ENCODE measurements at regions not wholly inside any gene's neighbourhood (a gene's known extent, or its start where the extent isn't known, plus 50 kb on each side); places are given as distances from the start of the nearest gene placed in this dataset.

GRCh38 chr7:51968461-51968860, 651.9 kb upstream of the COBL start:
- no peaks in the 10 kb centered on the region for H3K27me3 ChIP-seq (ENCODE audit: low read length)
- H3K9me2 ChIP-seq (replicated peaks; ENCODE audit: insufficient read depth, low read length): no peaks in the 10 kb centered on the region
- DNase-seq: no peak
- H4K20me1 ChIP-seq (ENCODE audit: insufficient read depth, low read depth, low read length): no peaks in the 10 kb centered on the region
- no peaks in the 10 kb centered on the region for H3K36me3 ChIP-seq (ENCODE audit: insufficient read depth, low read length)
- H3K9me3 ChIP-seq (ENCODE audit: low read length): peaks cover 22% of the 10 kb centered on the region
- no peaks in the 10 kb centered on the region for H3K4me1 ChIP-seq (ENCODE audit: low read length)
- no peak overlapping the region for H3K27ac ChIP-seq (ENCODE audit: low read length)
- no peak overlapping the region for H3K4me3 ChIP-seq (ENCODE audit: low read length)
- H3K9ac ChIP-seq (ENCODE audit: low read length): no peak overlapping the region
- no peak overlapping the region for H3K4me2 ChIP-seq (ENCODE audit: low read depth, low read length, poor library complexity, severe bottlenecking)
- no peak overlapping the region for H2AFZ ChIP-seq (ENCODE audit: low read length)
- H3K79me2 ChIP-seq (ENCODE audit: low read length): no peaks in the 10 kb centered on the region

DNA sequence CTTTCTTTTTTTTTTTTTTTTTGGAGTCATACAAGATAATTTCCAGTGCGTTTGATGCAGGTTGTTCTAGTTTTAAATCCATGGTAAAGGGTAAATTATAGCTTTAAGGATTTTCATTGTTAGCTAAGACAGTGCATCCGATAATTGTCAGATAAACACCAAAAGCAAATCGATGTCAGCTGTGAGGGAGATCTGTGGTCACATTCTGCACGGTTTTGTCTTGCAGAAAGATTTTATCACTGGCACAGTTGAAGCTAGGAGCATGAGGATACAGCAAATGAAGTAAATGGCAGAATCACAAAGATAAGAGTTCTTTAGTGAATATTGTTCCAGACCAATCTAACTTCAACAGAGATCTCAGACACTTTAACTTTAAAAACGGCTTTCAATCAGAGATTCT, 648.8 kb upstream of the COBL start:
- Histone ChIP-seq H3K27me3 (ENCODE audit: low read length) (no peaks in the 10 kb centered on the region), H3K9ac (ENCODE audit: low read length) (no peak overlapping the region), H4K20me1 (ENCODE audit: insufficient read depth, low read depth, low read length) (no peaks in the 10 kb centered on the region), H3K4me3 (ENCODE audit: low read length) (no peak overlapping the region), H3K79me2 (ENCODE audit: low read length) (no peaks in the 10 kb centered on the region), H3K36me3 (ENCODE audit: insufficient read depth, low read length) (no peaks in the 10 kb centered on the region), H3K9me2 (replicated peaks; ENCODE audit: insufficient read depth, low read length) (no peaks in the 10 kb centered on the region), H3K4me2 (ENCODE audit: low read depth, low read length, poor library complexity, severe bottlenecking) (no peak overlapping the region), H3K4me1 (ENCODE audit: low read length) (no peaks in the 10 kb centered on the region), H3K9me3 (ENCODE audit: low read length) (peaks cover 21% of the 10 kb centered on the region; the same call in 1 of the 2 replicates), H3K27ac (ENCODE audit: low read length) (no peak overlapping the region), H2AFZ (ENCODE audit: low read length) (no peak overlapping the region)
- no peak for DNase-seq

DNA sequence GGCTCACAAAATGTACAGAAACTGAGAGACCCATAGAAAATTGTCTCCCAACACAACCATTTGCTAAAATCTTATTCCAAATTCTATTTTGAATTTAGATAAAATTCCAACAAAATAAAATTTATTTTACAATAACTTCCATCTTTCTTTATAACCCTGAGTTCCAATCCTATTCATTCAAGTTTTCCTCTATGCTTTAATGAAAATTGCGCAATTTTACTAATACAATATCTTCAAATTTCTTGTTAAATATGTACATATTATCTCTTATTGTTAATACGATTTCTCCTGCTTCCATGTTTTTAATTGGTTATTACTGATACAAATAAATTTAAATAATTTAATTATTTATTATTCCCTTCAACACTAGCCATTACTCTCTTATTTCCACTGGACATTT, 645.2 kb upstream of the COBL start:
- no peak overlapping the region for H3K9ac ChIP-seq (ENCODE audit: low read length)
- no peaks in the 10 kb centered on the region for H3K79me2 ChIP-seq (ENCODE audit: low read length)
- H3K4me2 ChIP-seq (ENCODE audit: low read depth, low read length, poor library complexity, severe bottlenecking): no peak overlapping the region
- H3K9me2 ChIP-seq (replicated peaks; ENCODE audit: insufficient read depth, low read length): no peaks in the 10 kb centered on the region
- no peak for DNase-seq
- H4K20me1 ChIP-seq (ENCODE audit: insufficient read depth, low read depth, low read length): no peaks in the 10 kb centered on the region
- peaks cover 20% of the 10 kb centered on the region; the same call in 1 of the 2 replicates for H3K9me3 ChIP-seq (ENCODE audit: low read length)
- H2AFZ ChIP-seq (ENCODE audit: low read length): no peak overlapping the region
- H3K36me3 ChIP-seq (ENCODE audit: insufficient read depth, low read length): no peaks in the 10 kb centered on the region
- H3K27me3 ChIP-seq (ENCODE audit: low read length): no peaks in the 10 kb centered on the region
- no peaks in the 10 kb centered on the region for H3K4me1 ChIP-seq (ENCODE audit: low read length)
- no peak overlapping the region for H3K27ac ChIP-seq (ENCODE audit: low read length)
- H3K4me3 ChIP-seq (ENCODE audit: low read length): no peak overlapping the region

- no peaks in the 10 kb centered on the region for H3K4me1 ChIP-seq (ENCODE audit: low read length)
- H3K79me2 ChIP-seq (ENCODE audit: low read length): no peaks in the 10 kb centered on the region
- no peak overlapping the region for H3K27ac ChIP-seq (ENCODE audit: low read length)
- no peaks in the 10 kb centered on the region for H4K20me1 ChIP-seq (ENCODE audit: insufficient read depth, low read depth, low read length)
- no peaks in the 10 kb centered on the region for H3K36me3 ChIP-seq (ENCODE audit: insufficient read depth, low read length)
- no peak overlapping the region for H3K4me3 ChIP-seq (ENCODE audit: low read length)
- H3K4me2 ChIP-seq (ENCODE audit: low read depth, low read length, poor library complexity, severe bottlenecking): no peak overlapping the region
- peaks cover 13% of the 10 kb centered on the region; the same call in 1 of the 2 replicates for H3K9me3 ChIP-seq (ENCODE audit: low read length)
- no peaks in the 10 kb centered on the region for H3K27me3 ChIP-seq (ENCODE audit: low read length)
- H3K9ac ChIP-seq (ENCODE audit: low read length): no peak overlapping the region
- no peaks in the 10 kb centered on the region for H3K9me2 ChIP-seq (replicated peaks; ENCODE audit: insufficient read depth, low read length)
- no peak for DNase-seq
- no peak overlapping the region for H2AFZ ChIP-seq (ENCODE audit: low read length)
These were observed 634.2 kb upstream of the COBL start for GRCh38 chr7:51950813-51951212.

GRCh38 chr7:51949726-51950644, 633.4 kb upstream of the COBL start:
- H3K9ac ChIP-seq (ENCODE audit: low read length): no peak overlapping the region
- no peak for DNase-seq
- no peak overlapping the region for H3K4me2 ChIP-seq (ENCODE audit: low read depth, low read length, poor library complexity, severe bottlenecking)
- no peak overlapping the region for H3K4me3 ChIP-seq (ENCODE audit: low read length)
- H3K27me3 ChIP-seq (ENCODE audit: low read length): no peaks in the 10 kb centered on the region
- no peak overlapping the region for H3K27ac ChIP-seq (ENCODE audit: low read length)
- peaks cover 13% of the 10 kb centered on the region; the same call in 1 of the 2 replicates for H3K9me3 ChIP-seq (ENCODE audit: low read length)
- H2AFZ ChIP-seq (ENCODE audit: low read length): no peak overlapping the region
- no peaks in the 10 kb centered on the region for H3K9me2 ChIP-seq (replicated peaks; ENCODE audit: insufficient read depth, low read length)
- H3K4me1 ChIP-seq (ENCODE audit: low read length): no peaks in the 10 kb centered on the region
- no peaks in the 10 kb centered on the region for H3K36me3 ChIP-seq (ENCODE audit: insufficient read depth, low read length)
- H4K20me1 ChIP-seq (ENCODE audit: insufficient read depth, low read depth, low read length): no peaks in the 10 kb centered on the region
- no peaks in the 10 kb centered on the region for H3K79me2 ChIP-seq (ENCODE audit: low read length)

GRCh38 chr7:51930834-51931233, 614.2 kb upstream of the COBL start:
- H3K79me2 ChIP-seq (ENCODE audit: low read length): no peaks in the 10 kb centered on the region
- H3K9ac ChIP-seq (ENCODE audit: low read length): no peak overlapping the region
- H3K4me1 ChIP-seq (ENCODE audit: low read length): no peaks in the 10 kb centered on the region
- no peaks in the 10 kb centered on the region for H3K9me2 ChIP-seq (replicated peaks; ENCODE audit: insufficient read depth, low read length)
- no peak overlapping the region for H3K4me3 ChIP-seq (ENCODE audit: low read length)
- no peak overlapping the region for H2AFZ ChIP-seq (ENCODE audit: low read length)
- peaks cover 30% of the 10 kb centered on the region for H3K9me3 ChIP-seq (ENCODE audit: low read length)
- no peak overlapping the region for H3K4me2 ChIP-seq (ENCODE audit: low read depth, low read length, poor library complexity, severe bottlenecking)
- no peaks in the 10 kb centered on the region for H3K27me3 ChIP-seq (ENCODE audit: low read length)
- H3K27ac ChIP-seq (ENCODE audit: low read length): no peak overlapping the region
- no peaks in the 10 kb centered on the region for H3K36me3 ChIP-seq (ENCODE audit: insufficient read depth, low read length)
- no peaks in the 10 kb centered on the region for H4K20me1 ChIP-seq (ENCODE audit: insufficient read depth, low read depth, low read length)
- no peak for DNase-seq

DNA sequence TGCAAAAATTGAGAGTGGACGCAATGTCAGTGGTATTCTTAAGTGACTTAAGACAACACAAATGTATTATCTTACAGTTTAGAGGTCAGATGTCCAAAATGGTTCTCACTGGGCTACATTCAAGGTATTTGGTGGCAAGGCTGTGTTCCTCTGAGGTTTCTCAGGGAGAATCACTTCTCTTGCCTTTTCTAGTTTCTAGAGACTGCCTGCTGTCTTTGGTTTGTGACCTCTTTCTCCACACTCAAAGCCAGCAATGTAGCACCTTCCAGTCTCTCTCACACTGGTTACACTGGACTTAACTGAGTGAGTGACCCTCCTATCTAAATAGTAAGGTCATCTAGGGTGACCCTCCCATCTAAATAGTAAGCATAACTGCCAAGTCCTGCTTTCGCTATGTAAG, 613.2 kb upstream of the COBL start:
- no peak for DNase-seq
- no peak overlapping the region for H3K9ac ChIP-seq (ENCODE audit: low read length)
- no peaks in the 10 kb centered on the region for H3K4me1 ChIP-seq (ENCODE audit: low read length)
- no peaks in the 10 kb centered on the region for H3K79me2 ChIP-seq (ENCODE audit: low read length)
- H4K20me1 ChIP-seq (ENCODE audit: insufficient read depth, low read depth, low read length): no peaks in the 10 kb centered on the region
- H3K9me3 ChIP-seq (ENCODE audit: low read length): peaks cover 30% of the 10 kb centered on the region
- no peaks in the 10 kb centered on the region for H3K27me3 ChIP-seq (ENCODE audit: low read length)
- H3K27ac ChIP-seq (ENCODE audit: low read length): no peak overlapping the region
- H2AFZ ChIP-seq (ENCODE audit: low read length): no peak overlapping the region
- H3K4me2 ChIP-seq (ENCODE audit: low read depth, low read length, poor library complexity, severe bottlenecking): no peak overlapping the region
- H3K9me2 ChIP-seq (replicated peaks; ENCODE audit: insufficient read depth, low read length): no peaks in the 10 kb centered on the region
- no peaks in the 10 kb centered on the region for H3K36me3 ChIP-seq (ENCODE audit: insufficient read depth, low read length)
- no peak overlapping the region for H3K4me3 ChIP-seq (ENCODE audit: low read length)

- H4K20me1 ChIP-seq (ENCODE audit: insufficient read depth, low read depth, low read length): no peaks in the 10 kb centered on the region
- no peak overlapping the region for H3K9ac ChIP-seq (ENCODE audit: low read length)
- H3K36me3 ChIP-seq (ENCODE audit: insufficient read depth, low read length): no peaks in the 10 kb centered on the region
- no peak overlapping the region for H3K27ac ChIP-seq (ENCODE audit: low read length)
- H3K9me3 ChIP-seq (ENCODE audit: low read length): peaks cover 25% of the 10 kb centered on the region
- H3K27me3 ChIP-seq (ENCODE audit: low read length): no peaks in the 10 kb centered on the region
- H3K9me2 ChIP-seq (replicated peaks; ENCODE audit: insufficient read depth, low read length): no peaks in the 10 kb centered on the region
- no peak overlapping the region for H3K4me3 ChIP-seq (ENCODE audit: low read length)
- H2AFZ ChIP-seq (ENCODE audit: low read length): no peak overlapping the region
- no peak overlapping the region for H3K4me2 ChIP-seq (ENCODE audit: low read depth, low read length, poor library complexity, severe bottlenecking)
- no peak for DNase-seq
- no peaks in the 10 kb centered on the region for H3K4me1 ChIP-seq (ENCODE audit: low read length)
- H3K79me2 ChIP-seq (ENCODE audit: low read length): no peaks in the 10 kb centered on the region
These were observed 611.1 kb upstream of the COBL start for GRCh38 chr7:51927738-51928137.

All from Karpas-422 (cell line).